ENCODE measurements at regions not wholly inside any gene's neighbourhood (a gene's known extent, or its start where the extent isn't known, plus 50 kb on each side); places are given as distances from the start of the nearest gene placed in this dataset.
"Not testable (repeated sequence)": the region's sequence is repeated elsewhere in the genome, so short reads cannot be mapped to it uniquely, and the experiment has no call there.

DNA sequence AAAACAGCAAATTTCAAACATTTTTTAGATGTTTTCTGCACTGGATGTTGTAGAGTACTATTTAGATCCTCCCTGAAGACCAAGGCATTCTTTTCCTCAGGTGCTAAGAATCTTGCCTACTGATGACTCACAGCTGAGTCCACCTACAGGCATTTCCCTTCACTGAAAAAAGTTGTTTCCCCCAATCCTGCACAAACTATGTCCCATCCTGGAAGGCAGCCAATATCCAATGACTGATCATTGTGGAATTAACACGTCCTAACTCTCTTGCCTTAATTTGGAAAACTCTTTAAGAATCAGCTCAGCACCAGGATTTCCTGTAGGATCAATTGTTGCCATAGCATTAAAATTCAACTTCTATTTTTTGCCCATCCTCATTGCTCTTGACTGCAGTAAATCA is 268.4 kb upstream of the IRAK1BP1 start:
- DNase-seq: peak; percentile 97

DNA sequence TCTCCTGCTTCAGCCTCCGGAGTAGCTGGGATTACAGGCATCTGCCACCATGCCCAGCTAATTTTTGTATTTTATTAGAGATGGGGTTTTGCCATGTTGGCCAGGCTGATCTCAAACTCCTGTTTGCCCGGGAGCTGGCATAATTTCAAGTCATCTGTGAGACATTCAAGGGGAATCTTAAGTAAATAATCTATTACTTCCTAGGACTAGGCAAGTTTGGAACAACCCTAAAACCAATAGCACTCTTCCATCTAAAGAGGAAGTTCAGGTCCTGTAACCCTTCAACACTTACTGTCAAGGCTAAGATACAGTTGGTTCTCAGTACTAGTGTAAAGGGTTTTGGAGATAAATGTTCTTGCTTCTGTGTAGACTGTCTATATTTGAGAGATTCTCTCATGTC is 267.8 kb upstream of the IRAK1BP1 start:
- DNase-seq: peak; percentile 73

DNA sequence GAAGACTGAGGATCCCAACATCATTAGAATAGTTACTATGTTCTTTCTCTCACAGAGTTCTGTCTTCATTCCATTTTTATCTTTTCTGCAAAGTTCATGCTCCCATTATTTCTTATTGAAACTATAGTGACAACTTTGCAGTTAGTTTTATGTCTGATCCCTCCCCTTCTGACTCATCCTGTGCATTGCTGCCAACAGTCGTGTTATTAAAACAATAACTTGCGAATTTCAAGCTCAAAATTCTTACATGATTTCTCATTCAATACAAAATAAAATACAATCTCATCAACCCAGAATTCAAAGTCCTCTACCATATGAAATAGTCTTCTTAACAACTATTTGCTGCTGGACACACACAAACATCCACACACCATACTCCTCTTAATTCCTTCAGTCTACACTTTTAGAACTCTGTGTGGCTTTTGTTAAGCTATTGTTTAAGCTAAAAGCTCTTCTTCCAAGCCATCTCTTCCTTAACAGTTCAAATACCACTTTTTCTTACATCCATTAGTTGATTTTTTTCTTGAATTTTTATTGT is 261.4 kb upstream of the IRAK1BP1 start:
- peak; percentile 83 for DNase-seq

DNA sequence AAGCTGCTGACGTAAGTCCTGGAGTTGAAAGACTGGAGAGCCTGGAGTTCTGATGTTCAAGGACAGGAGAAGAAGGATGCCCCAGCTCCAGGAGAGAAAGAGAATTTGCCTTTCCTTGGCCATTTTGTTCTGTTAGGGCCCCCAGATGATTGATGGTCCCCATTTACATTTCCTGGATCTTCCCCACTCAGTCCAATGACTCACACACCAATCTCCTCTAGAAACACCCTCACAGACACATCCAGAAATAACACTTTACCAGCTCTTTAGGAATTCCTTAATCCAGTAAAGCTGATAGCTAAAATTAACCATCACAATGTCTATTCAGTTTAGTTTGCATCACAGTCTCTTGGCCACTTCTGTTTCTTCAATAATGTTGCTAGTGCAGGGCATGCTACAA is 260.2 kb upstream of the IRAK1BP1 start:
- DNase-seq: peak; percentile 68

DNA sequence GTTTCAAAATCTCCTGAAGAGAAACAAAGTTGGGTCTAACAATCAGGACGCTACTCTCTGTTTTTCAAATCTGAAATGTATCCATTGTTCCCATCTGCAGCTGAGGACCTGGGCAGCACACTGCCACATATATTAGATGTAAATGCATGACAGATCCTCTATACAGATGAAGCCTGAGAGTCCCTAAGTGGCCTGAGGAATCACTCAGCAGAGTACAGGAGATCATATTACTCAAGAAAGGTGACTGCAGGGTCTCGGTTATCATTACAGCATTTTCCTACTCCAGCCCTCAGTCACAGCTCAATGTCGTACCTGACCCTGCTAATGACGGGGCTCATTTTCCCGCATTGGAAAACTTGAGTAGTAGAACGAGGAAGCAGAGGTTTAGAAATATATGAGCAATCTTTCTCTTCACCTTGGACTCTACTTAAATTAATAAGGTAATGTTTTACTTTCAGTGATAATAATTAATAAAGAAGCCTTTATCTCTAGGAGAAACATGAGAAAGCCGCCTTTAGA is 256.2 kb upstream of the IRAK1BP1 start:
- no peak for DNase-seq

DNA sequence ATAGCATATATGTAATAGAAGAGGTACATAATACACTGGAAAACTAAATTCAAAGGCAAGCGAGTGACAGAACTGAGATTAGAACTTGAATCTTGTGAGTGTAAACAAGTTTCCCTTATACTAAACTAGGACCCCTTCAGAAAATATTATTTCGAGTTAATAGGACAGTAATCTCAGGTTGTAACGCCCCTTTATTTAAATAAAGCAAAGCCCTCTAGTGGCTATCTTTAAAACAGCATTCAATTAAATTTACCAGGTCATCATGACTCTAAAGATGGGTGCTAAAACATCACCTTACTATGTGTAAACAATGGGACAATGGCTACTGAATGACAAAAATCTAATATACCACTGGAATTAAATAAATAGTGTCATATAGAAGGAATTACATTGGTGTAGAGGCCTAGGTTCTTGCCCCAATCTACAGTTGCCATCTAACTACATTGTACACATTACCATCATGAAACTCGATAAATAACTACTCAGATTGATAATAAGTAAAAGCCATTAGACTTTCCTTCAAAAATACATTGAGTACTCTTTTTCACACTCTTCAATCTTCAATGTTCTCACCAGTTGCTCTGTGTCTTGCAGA is 255.4 kb upstream of the IRAK1BP1 start:
- DNase-seq: peak; percentile 36

DNA sequence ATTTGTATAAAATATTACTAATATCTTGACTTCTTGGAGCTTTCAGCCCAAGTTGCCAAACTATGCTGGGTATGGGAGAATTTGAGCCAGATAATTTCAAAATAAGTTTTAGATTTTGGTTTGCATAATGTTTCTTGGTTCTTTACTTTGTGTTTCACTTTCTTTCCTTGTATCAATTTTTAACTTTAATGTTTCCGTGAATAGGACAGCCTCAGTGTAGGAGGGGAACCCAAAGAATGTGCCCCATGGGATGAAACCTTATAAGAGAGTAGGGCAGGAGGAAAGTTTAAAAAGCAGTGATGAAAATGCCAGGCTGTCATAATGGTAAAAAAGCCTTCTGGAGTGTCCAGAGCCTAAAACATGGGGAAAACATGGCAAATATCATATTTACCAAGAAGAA is 252.4 kb upstream of the IRAK1BP1 start:
- no peak for DNase-seq

DNA sequence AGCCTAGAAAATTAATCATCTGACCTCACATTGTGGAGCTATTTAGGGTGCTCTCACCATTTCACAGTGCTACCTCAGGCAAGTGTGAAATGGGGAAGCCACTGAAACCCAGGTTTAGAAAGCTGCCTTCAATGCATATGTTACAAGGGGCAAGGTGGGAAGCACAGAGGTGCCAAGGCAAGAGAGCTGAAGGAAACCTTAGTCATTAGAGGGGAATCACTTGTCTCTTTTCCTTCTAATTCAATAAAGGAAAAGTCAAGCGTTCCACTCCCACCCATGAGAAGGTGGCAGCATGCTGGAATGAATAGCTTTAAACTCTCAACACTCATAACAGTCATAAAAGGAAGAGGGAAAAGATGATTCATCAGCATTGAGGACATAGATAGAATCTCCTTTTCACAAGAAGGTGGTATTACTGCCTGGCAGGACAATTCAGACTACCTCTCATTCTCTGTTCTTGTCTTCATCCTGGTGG is 251.9 kb upstream of the IRAK1BP1 start:
- DNase-seq: no peak

DNA sequence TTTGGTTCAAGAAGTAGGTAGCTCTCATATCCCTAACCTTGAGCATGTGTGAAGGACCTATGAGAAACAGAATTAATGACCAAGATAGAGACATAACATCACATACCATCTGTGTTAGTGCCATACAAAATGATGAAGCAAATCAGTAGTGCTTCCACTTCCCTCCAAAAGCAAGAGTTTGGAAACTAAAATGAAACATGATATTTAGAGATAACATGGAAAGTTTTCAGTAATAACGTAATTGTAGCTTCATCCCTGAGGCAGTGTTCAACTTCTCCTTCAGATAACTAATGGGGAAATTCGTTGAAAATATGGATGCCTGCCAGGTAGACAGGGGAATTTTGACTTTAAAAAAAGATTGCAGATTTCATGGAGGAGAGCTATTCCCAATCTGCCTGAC is 248.4 kb upstream of the IRAK1BP1 start:
- no peak for DNase-seq

DNA sequence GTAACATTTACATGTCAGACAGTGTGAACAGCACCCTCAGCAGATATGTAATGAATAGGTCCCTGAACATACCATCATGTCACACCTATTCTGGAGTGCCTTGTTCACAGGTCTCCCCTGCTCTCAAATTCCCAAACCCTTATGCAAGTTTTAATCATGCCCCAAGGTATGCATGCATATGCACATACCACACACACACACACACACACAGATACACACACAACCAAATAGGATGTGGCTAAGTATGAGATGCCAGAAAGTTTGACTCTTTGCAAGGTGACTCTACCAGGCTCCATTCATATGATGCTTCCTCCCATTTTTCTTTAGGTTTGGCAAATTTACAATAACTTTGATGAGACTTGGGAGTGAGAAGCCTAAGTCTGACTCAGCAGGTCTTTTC is 243.8 kb upstream of the IRAK1BP1 start:
- no peak for DNase-seq

DNA sequence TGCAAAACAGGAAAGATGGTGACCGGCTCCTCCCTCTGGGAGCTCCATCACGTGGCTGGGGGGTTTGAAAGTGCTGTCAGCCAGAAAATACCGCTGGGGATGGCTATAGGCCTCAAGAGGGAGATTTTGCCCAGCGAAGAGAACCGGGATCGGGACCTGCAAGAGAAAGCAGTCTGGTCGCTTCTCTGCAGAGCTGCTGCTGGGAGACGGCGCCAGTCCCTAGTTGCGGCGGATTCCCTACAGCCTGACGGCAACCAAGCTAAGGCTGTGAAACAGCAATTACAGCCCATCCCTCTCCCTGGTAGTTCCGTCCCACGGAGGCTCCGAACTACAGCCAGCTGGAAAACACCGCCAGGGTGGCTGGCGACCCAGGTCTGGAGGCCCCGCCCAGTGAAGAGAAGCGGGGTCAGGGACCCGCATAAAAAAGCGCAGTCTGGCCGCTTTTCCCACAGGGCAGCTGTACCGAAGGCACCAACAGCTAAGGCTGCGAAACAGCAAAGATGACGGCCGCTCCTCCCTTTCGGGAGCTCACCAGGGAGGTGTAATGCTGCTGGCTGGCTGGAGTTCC is 238.1 kb upstream of the IRAK1BP1 start:
- no peak for DNase-seq

DNA sequence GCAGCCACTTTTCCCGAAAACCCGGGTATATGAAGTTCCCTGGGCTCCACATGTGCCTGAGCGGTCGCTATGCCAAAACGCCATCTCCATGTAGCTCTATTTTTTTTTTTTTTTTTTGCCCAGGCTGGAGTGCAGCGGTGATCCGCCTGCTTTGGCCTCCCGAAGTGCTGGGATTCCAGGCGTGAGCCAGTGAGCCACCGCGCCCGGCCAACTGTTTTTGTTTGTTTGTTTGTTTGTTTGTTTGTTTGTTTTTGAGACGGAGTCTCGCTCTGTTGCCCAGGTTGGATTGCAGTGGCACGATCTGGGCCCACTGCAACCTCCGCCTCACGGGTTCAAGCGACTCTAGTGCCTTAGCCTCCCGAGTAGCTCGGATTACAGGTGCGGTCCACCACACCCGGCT is 237.5 kb upstream of the IRAK1BP1 start:
- DNase-seq: no peak

DNA sequence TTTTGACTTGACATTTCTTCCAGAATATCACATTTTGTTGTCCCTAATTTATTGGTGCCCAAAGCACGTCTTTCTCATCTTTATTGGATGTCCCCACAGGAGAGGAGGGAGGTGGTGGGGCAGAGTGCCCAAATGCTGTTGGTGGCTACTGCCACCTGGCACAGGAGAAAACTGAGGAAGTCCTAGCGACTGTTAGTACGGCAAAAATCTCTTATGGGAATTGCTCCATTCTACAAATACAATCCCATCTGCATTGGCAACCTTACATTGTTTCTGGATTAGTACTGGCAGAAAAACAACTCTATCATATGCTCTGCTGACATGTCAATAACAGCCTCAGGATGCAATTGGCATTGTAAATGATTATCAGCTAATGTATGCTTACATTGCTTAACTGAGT is 235.4 kb upstream of the IRAK1BP1 start:
- DNase-seq: no peak

DNA sequence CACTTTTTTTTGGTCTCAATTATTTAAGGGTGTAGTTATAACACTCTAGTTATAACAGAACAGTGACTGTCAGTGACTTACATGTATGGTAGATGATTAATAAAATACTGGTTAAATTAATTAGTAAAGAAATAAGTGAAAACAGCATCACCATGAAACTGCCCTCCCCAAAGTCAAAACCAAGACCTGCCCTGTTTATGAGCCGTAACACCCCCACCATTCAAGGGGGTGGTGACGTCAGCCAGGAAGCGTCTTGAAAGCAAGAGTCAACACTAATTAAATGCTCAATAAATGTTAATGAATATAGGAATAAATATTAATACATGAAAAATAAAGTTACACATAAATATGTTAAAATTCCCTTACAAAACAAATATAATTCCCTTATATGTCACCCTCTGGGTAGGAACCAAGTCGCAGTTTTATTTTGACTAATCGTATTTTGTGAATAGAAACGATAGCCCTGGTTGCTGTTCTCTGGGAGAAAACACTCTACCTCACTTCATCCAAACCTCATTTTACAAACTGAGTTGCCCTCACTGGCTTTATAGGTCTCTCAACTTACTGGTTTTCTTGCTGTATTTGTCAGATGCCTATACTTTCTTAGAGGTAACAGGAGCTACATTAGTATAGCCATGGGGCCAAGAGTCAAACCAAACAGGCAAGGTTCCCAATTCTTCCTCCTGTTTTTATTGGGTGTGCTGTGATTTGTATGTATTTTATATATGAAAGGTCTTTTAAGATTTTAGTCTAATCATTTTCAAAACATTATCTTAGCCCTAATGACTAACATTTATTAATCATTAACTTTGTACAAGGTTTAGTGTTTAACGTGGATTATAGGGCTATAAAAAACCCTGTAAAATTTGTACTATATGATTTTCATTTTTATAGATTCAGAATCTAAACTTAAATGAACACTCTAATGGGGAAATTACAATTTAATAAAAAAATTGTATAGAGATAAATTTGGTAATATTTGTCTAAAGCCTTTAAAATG is 227.9 kb upstream of the IRAK1BP1 start:
- no peak for DNase-seq

DNA sequence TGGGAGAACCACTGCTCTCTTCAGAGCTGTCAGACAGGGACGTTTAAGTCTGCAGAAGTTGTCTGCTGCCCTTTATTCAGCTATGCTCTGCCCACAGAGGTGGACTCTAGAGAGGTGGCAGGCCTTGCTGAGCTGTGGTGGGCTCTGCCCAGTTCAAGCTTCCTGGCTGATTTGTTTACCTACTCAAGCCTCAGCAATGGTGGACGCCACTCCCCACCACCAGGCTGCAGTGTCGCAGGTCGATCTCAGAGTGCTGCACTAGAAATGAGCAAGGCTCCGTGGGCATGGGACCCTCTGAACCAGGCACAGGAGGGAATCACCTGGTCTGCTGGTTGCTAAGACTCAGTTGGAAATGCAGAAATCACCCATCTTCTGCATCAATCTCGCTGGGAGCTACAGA is 223.4 kb upstream of the IRAK1BP1 start:
- not testable (repeated sequence) for DNase-seq

DNA sequence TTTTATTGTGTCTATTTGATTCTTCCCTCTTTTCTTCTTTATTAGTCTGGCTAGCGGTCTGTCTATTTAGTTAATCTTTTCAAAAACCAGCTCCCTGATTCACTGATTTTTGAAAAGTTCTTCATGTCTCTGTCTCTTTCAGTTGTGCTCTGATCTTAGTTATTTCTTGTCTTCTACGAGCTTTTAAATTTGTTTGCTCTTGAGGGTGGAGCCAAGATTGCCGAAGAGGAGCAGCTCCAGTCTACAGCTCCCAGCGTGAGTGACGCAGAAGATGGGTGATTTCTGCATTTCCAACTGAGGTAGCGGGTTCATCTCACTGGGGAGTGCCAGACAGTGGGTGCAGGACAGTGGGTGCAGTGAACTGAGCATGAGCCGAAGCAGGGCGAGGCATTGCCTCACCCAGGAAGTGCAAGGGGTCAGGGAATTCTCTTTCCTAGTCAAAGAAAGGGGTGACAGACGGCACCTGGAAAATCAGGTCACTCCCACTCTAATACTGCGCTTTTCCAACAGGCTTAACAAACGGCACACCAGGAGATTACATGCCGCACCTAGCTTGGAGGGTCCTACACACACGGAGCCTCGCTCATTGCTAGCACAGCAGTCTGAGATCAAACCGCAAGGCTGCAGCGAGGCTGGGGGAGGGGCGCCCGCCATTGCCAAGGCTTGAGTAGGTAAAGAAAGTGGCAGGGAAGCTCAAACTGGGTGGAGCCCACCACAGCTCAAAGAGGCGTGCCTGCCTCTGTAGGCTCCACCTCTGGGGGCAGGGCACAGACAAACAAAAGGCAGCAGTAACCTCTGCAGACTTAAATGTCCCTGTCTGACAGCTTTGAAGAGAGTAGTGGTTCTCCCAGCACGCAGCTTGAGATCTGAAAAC is 220.6 kb upstream of the IRAK1BP1 start:
- not testable (repeated sequence) for DNase-seq

DNA sequence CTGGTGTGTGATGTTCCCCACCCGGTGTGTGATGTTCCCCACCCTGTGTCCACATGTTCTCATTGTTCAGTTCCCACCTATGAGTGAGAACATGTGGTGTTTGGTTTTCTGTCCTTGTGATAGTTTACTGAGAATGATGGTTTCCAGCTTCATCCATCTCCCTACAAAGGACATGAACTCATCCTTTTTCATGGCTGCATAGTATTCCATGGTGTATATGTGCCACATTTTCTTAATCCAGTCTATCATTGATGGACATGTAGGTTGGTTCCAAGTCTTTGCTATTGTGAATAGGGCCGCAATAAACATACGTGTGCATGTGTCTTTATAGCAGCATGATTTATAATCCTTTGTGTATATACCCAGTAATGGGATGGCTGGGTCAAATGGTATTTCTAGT is 201.5 kb upstream of the IRAK1BP1 start:
- DNase-seq: not testable (repeated sequence)

DNA sequence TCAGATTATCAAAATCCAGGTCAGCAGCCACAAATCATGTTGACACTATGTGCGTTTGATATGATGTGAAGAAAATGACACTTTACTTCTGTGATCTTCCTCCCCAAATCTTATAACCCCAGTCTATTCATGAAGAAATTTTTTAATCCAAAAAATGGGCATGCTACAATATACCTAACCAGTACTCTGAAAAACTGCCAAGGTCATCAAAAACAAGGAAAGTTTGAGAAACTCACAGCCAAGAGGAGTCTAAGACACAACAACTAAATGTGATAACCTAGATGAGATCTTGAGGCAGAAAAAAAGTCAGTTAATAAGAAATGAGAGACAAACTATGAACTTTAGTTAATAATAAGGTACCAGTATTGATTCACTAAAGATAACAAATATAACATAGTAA is 200.6 kb upstream of the IRAK1BP1 start:
- DNase-seq: no peak

DNA sequence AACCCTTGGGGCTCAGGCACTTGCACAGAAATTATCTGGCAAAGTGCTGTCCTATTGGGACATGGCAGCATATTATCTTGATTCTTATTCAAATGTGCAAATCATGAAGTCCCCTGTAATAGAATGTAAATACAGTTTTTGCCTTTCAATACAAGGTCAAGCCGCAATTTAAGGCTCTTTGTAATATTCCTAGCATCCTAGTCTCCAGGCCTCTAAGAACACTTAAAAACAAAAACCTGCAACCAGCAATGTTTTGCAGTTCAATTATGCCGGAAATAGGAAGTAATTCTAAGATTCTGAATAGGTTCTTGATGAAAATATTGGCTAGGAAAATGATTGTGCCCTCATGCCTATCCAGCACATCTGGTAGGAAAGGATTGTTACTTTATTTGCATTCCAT is 197.2 kb upstream of the IRAK1BP1 start:
- DNase-seq: no peak

DNA sequence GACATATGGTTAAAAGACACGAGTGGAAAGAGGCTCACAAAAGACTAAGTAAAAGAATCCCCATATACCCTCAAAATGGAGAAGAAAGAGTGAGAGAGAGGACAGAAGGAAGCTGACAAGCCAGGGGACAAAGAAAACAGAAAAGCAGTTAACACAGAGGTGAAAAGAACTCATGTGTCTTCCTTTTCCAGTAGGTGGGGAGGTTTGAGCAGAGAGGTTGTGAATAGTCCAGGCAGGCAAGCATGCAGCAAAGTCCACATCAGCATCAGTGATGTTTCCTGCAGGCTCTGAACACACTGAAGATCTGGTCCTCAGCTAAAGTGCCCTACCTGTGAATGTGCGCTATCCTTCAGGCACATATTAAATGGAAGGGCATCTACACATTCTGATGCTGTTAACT is 196.5 kb upstream of the IRAK1BP1 start:
- no peak for DNase-seq

DNA sequence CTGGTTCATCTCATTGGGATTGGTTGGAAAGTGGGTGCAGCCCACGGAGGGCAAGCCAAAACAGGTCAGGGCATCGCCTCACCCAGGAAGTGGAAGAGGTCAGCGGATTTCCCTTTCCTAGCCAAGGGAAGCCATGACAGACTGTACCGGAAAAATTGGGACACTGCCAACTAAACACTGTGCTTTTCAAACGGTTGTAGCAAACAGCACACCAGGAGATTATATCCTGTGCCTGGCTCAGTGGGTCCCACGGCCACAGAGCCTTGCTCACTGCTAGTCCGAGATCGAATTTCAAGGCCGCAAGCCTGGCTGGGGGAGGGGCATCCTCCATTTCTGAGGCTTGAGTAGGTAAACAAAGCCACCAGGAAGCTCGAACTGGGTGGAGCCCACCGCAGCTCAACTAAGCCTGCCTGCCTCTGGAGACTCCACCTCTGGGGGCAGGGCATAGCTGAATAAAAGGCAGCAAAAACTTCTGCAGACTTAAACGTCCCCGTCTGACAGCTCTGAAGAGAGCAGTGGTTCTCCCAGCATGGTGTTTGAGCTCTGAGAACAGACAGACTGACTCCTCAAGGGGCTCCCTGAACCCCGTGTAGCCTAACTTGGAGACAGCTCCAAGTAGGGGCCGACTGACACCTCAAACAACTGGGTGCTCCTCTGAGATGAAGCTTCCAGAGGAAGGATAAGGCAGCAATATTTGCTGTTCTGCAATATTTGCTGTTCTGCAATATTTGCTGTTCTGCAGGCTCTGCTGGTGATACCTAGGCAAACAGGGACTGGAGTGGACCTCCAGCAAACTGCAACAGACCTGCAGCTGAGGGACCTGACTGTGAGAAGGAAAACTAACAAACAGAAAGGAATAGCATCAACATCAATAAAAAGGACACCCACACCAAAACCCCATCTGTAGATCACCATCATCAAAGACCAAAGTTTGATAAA is 191.0 kb upstream of the IRAK1BP1 start:
- not testable (repeated sequence) for DNase-seq

All from HCEC 1CT (cell line).